ENCODE measurements at regions not wholly inside any gene's neighbourhood (a gene's known extent, or its start where the extent isn't known, plus 50 kb on each side); places are given as distances from the start of the nearest gene placed in this dataset.
"Not testable (repeated sequence)": the region's sequence is repeated elsewhere in the genome, so short reads cannot be mapped to it uniquely, and the experiment has no call there.

- no peaks in the 10 kb centered on the region for H3K9me3 Mint-ChIP-seq
- POLR2A ChIA-PET, result interaction anchor here (0.6 to 1.4 kb wide), 2 partner anchors 134 to 235 kb away, joined by 4 read pairs; no protein-coding TSS in a partner anchor
- no peak overlapping the region for H3K4me3 Mint-ChIP-seq
- H3K36me3 Mint-ChIP-seq, result no peaks in the 10 kb centered on the region
- no peak overlapping the region for H3K27ac Mint-ChIP-seq
- ATAC-seq (no peak), DNase-seq (no peak)
- peaks cover 0 to 4% (median under 1%) of the 10 kb centered on the region in 5 donors for H3K27me3 Mint-ChIP-seq
- H3K4me1 Mint-ChIP-seq, result peaks cover 17 to 26% (median 23%) of the 10 kb centered on the region in 4 donors
These were observed 152.3 kb downstream of the OR2B2 start for GRCh38 chr6:27759930-27760329.

- Mint-ChIP-seq H3K4me1 (peaks cover 18 to 39% (median 28%) of the 10 kb centered on the region in 4 donors), H3K4me3 (peak overlapping the region in 9 of 10 donors; percentile 48 to 95 (median 83)), H3K27me3 (peaks cover 0 to 4% (median 0%) of the 10 kb centered on the region in 5 donors), H3K27ac (peak overlapping the region in 4 of 10 donors; percentile 19 to 85 (median 54)), H3K9me3 (no peaks in the 10 kb centered on the region), H3K36me3 (no peaks in the 10 kb centered on the region)
- ATAC-seq (no peak), DNase-seq (no peak)
- POLR2A ChIA-PET, result interaction anchor here (0.7 kb wide), 1 partner anchor 1222 kb away, joined by 9 read pairs; no protein-coding TSS in a partner anchor
These were observed 153.7 kb downstream of the OR2B2 start for GRCh38 chr6:27758491-27758890.

GRCh38 chr6:27757307-27757706, 154.9 kb downstream of the OR2B2 start:
- peaks cover 0 to 2% (median 0%) of the 10 kb centered on the region in 3 donors for H3K36me3 Mint-ChIP-seq
- H3K4me3 Mint-ChIP-seq, result peak overlapping the region; percentile 77 to 95 (median 84)
- peak; percentile 25 to 76 (median 51) for DNase-seq
- ATAC-seq, result peak; percentile 19 to 46
- H3K27me3 Mint-ChIP-seq, result peaks cover 0 to 4% (median 0%) of the 10 kb centered on the region in 5 donors
- H3K27ac Mint-ChIP-seq, result peak overlapping the region; percentile 67 to 95 (median 88)
- H3K4me1 Mint-ChIP-seq, result peaks cover 23 to 49% (median 32%) of the 10 kb centered on the region in 4 donors
- peaks cover 0 to 2% (median 0%) of the 10 kb centered on the region in 9 donors for H3K9me3 Mint-ChIP-seq
- POLR2A ChIA-PET, result interaction anchor here (0.7 to 6.1 kb wide), 7 partner anchors 53 to 1453 kb away, joined by 3 to 32 read pairs (median 4); a partner anchor contains a TSS

- POLR2A ChIA-PET, result interaction anchor here (0.6 to 6.1 kb wide), 4 partner anchors 17 to 1140 kb away, joined by 4 to 32 read pairs (median 5); a partner anchor contains a TSS
- Mint-ChIP-seq H3K9me3 (peaks cover 0 to 2% (median 0%) of the 10 kb centered on the region in 9 donors), H3K27me3 (peaks cover 0 to 2% (median 0%) of the 10 kb centered on the region in 5 donors), H3K4me3 (peak overlapping the region in 2 of 10 donors; percentile 11 to 61), H3K4me1 (peaks cover 23 to 52% (median 34%) of the 10 kb centered on the region in 4 donors), H3K36me3 (peaks cover 0 to 4% (median 0%) of the 10 kb centered on the region in 3 donors), H3K27ac (peak overlapping the region in 1 of 10 donors; percentile 51)
- DNase-seq (no peak), ATAC-seq (no peak)
These were observed 156.4 kb downstream of the OR2B2 start for GRCh38 chr6:27755768-27756167.

DNA sequence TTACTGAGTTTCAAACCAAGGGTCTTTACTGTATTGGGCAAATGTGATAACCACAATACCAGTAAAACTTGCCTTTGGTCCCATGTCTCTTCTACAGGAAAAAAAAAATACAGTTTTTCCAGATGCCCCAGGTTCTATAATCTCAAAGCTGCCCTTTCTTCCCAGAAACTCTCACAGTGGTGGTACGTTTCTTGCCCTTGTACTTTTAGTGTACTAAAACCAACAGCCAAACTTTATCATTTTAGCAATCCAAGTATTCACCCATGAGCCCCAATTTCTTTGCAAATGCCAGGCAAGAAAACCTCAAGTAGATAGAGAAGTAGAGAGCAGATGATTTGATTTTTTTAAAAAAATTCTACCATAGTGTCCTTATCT, 157.8 kb downstream of the OR2B2 start:
- peak overlapping the region in 5 of 10 donors; percentile 19 to 99 (median 79) for H3K27ac Mint-ChIP-seq
- H3K9me3 Mint-ChIP-seq, result peaks cover 0 to 2% (median 0%) of the 10 kb centered on the region in 9 donors
- peak overlapping the region in 9 of 10 donors; percentile 51 to 96 (median 88) for H3K4me3 Mint-ChIP-seq
- peaks cover 0 to 4% (median 0%) of the 10 kb centered on the region in 3 donors for H3K36me3 Mint-ChIP-seq
- ATAC-seq (no peak), DNase-seq (no peak)
- POLR2A ChIA-PET, result interaction anchor here (0.8 to 6.1 kb wide), 14 partner anchors 11 to 1734 kb away, joined by 3 to 32 read pairs (median 6); partner anchors contain the start of gene ZNF184
- H3K27me3 Mint-ChIP-seq, result peaks cover 0 to 2% (median 0%) of the 10 kb centered on the region in 5 donors
- peaks cover 21 to 52% (median 34%) of the 10 kb centered on the region in 4 donors for H3K4me1 Mint-ChIP-seq

- H3K9me3 Mint-ChIP-seq, result peaks cover 0 to 2% (median 0%) of the 10 kb centered on the region in 9 donors
- H3K27ac Mint-ChIP-seq, result peak overlapping the region; percentile 48 to 100 (median 88)
- POLR2A ChIA-PET, result interaction anchor here (0.9 to 6.1 kb wide), 14 partner anchors 16 to 1733 kb away, joined by 3 to 32 read pairs (median 6); partner anchors contain the start of gene ZNF184
- H3K36me3 Mint-ChIP-seq, result peaks cover 0 to 4% (median 0%) of the 10 kb centered on the region in 3 donors
- peaks cover 0 to 2% (median 1%) of the 10 kb centered on the region in 5 donors for H3K27me3 Mint-ChIP-seq
- ATAC-seq (peak; percentile 17 to 29), DNase-seq (peak; percentile 40 to 76 (median 52))
- H3K4me3 Mint-ChIP-seq, result peak overlapping the region; percentile 90 to 100 (median 96)
- H3K4me1 Mint-ChIP-seq, result peaks cover 19 to 50% (median 32%) of the 10 kb centered on the region in 4 donors
These were observed 158.4 kb downstream of the OR2B2 start for GRCh38 chr6:27753668-27754407.

DNA sequence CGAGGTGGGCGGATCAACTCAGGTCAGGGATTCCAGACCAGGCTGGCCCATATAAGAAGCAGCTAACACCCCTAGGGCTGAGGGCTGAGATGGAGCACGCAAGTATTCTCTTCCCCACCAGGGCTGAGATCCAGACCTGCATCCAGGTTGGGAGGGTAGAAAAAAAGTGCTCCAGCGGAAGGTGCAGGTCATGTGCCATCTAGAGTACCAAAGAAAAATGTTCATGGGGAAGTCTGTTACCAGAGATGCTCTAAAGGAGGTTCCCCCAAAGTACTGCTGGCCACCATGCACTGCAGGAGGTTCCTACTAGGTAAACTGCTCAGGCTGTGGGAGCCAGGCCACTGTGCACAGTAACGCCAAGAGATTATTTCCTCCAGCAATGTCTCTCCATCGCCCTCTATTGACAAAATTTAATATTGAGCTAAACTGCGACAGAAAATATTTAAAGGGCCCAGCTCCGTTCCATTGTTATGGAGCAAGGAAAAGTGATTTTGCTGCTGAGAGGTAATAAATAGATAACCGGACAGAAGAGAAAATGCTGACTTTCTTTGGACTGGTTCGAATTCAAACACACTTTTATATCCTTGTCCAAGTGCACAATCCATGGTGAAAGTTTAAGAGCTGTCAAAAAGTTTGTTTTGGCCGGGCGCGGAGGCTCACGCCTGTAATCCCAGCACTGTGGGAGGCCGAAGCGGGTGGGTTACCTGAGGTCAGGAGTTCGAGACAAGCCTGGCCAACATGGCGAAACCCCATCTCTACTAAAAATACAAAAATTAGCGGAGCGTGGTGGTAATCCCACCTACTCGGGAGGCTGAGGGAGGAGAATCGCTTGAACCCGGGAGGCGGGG, 159.9 kb downstream of the OR2B2 start:
- peaks cover 0 to 3% (median 1%) of the 10 kb centered on the region in 5 donors for H3K27me3 Mint-ChIP-seq
- peak; percentile 44 to 47 for ATAC-seq
- H3K9me3 Mint-ChIP-seq, result peaks cover 0 to 2% (median 0%) of the 10 kb centered on the region in 9 donors
- peaks cover 0 to 4% (median 0%) of the 10 kb centered on the region in 3 donors for H3K36me3 Mint-ChIP-seq
- peaks cover 14 to 38% (median 21%) of the 10 kb centered on the region in 4 donors for H3K4me1 Mint-ChIP-seq
- POLR2A ChIA-PET, result interaction anchor here (0.5 to 6.1 kb wide), 14 partner anchors 13 to 620 kb away, joined by 3 to 32 read pairs (median 4); partner anchors contain the start of gene ZNF184
- H3K4me3 Mint-ChIP-seq, result peak overlapping the region; percentile 90 to 100 (median 97)
- DNase-seq, result peak; percentile 17 to 88 (median 50)
- peak overlapping the region; percentile 95 to 100 (median 98) for H3K27ac Mint-ChIP-seq

DNA sequence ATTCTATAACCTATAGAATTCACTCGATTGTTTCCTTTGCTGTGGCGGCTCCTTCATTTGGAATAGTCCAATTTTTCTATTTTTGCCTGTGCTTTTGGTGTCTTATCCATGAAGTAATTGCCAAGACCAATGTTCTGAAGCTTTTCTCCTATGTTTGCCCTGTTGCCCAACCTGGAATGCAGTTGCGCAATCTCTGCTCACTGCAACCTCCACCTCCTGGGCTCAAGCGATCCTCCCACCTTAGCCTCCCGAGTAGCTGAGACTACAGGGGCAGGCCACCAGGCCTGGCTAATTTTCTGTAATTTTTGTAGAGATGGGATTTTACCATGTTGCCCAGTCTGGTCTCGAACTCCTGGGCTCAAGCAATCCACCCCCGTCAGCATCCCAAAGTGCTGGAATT, 163.5 kb downstream of the OR2B2 start:
- no peak overlapping the region for H3K4me3 Mint-ChIP-seq
- POLR2A ChIA-PET, result no interaction called here
- peaks cover 0 to 4% (median 0%) of the 10 kb centered on the region in 3 donors for H3K36me3 Mint-ChIP-seq
- H3K27me3 Mint-ChIP-seq, result peaks cover 5 to 22% (median 15%) of the 10 kb centered on the region in 5 donors
- DNase-seq (no peak), ATAC-seq (no peak)
- H3K4me1 Mint-ChIP-seq, result peaks cover 4 to 13% (median 8%) of the 10 kb centered on the region in 4 donors
- H3K27ac Mint-ChIP-seq, result no peak overlapping the region
- H3K9me3 Mint-ChIP-seq, result peaks cover 0 to 2% (median 0%) of the 10 kb centered on the region in 9 donors

- Mint-ChIP-seq H3K27me3 (peaks cover 13 to 32% (median 22%) of the 10 kb centered on the region in 5 donors), H3K4me3 (no peak overlapping the region), H3K4me1 (peaks cover 3 to 7% (median 4%) of the 10 kb centered on the region in 4 donors), H3K36me3 (peaks cover 0 to 4% (median 0%) of the 10 kb centered on the region in 3 donors), H3K9me3 (no peaks in the 10 kb centered on the region), H3K27ac (peak overlapping the region in 1 of 10 donors; percentile 67)
- DNase-seq (no peak), ATAC-seq (no peak)
- POLR2A ChIA-PET, result no interaction called here
These were observed 164.6 kb downstream of the OR2B2 start for GRCh38 chr6:27747637-27748036.

- peak in 1 of 2 donors; percentile 23 for ATAC-seq
- H3K9me3 Mint-ChIP-seq, H3K4me3 Mint-ChIP-seq, H3K36me3 Mint-ChIP-seq, DNase-seq, POLR2A ChIA-PET, H3K4me1 Mint-ChIP-seq, H3K27ac Mint-ChIP-seq: not testable (repeated sequence)
- H3K27me3 Mint-ChIP-seq, result peaks cover 15 to 34% (median 22%) of the 10 kb centered on the region in 5 donors
These were observed 165.3 kb downstream of the OR2B2 start for GRCh38 chr6:27746860-27747259.

DNA sequence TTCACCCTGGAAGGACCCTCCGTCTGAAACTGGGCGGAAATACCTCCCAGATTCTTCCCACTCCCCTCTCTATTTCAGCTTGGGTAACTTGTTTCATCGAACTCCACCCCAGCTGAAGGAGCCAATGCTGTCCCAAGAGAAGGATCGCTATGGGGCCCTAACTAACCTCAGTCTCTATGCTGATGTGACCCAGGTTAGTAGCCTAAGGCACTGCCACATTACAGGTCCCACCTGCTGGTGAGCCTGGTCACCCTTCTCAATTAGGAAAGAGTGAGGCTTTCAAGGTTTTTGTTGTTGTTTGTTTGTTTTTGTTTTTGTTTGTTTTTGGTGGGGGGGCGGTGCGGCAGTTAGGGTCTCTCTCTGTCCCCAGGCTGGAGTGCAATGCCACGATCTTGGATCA, 168.4 kb downstream of the OR2B2 start:
- peaks cover 0 to 1% (median 0%) of the 10 kb centered on the region in 4 donors for H3K4me1 Mint-ChIP-seq
- no peaks in the 10 kb centered on the region for H3K9me3 Mint-ChIP-seq
- DNase-seq (no peak), ATAC-seq (no peak)
- no peaks in the 10 kb centered on the region for H3K36me3 Mint-ChIP-seq
- H3K4me3 Mint-ChIP-seq, result no peak overlapping the region
- POLR2A ChIA-PET, result interaction anchor here (0.9 kb wide), 1 partner anchor 11 kb away, joined by 3 read pairs; no protein-coding TSS in a partner anchor
- peak overlapping the region in 1 of 10 donors; percentile 40 for H3K27ac Mint-ChIP-seq
- H3K27me3 Mint-ChIP-seq, result peaks cover 17 to 34% (median 28%) of the 10 kb centered on the region in 5 donors

All from naive thymus-derived CD8-positive, alpha-beta T cell (primary cell).